Iris pigment epithelial cell (primary cell): ENCODE measurements at regions not wholly inside any gene's neighbourhood (a gene's known extent, or its start where the extent isn't known, plus 50 kb on each side); places are given as distances from the start of the nearest gene placed in this dataset.
"Not testable (repeated sequence)": the region's sequence is repeated elsewhere in the genome, so short reads cannot be mapped to it uniquely, and the experiment has no call there.

Source experiments
- DNase-seq: peaks from one replicate; pipeline ENCODE4 v3.0.0-alpha.2; 2011; ENCODE audit warnings: low read depth

DNA sequence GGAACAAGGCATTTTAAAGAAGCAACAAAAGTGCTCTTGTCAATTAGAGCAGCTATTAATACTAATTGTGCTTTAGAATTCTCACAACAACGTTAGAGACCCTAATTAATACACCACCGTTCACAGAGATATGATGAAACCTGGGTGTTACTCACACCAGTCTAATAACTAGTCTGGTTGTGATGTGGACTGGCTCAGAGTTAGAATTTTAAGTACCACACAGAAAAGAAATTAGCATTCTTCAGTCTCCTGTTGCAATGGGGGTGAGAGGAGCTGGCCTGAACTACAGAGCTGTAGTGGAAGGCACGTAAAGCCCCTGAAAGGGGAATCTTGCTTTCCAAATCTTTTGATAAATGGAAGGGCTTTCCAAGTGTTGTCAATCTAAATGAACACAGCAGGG lies 240.8 kb upstream of the TOX3 start:
- no peak for DNase-seq

DNA sequence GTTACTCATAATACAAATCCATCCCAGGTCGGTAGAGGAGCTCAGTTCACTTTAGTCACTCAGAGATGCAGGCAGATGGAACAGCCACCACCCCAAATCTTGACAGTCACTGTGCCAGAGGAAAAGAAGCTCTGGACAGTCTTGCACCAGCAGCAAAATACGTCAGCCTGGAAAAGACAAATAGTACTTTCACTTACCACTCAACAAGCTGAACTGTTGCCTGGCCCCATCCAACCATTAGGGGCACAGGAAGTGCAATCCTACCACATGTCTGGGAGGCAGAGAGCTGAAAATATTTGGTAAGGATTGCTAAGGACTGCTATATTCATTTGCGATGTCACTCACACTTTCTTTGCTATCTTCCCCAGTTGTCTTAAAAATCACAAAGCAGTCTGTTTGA lies 239.1 kb upstream of the TOX3 start:
- no peak for DNase-seq

DNA sequence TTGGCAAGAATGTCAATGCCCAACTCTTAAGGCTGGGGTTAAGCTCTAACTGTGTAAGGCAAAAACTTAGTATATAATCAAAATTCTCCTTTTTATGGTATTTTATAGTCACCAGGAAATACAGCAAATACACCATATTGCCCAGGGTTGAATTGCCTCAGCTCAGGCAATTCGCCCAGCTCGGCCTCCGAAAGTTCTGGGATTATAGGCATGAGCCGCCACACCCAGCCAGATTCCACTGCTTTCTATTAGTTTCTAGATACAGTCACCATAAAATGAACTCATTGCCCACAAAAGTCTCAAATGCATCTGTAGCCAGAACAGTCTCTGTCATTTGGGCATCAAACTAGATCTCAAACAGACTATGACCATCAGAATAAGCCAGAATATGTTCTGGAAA lies 238.7 kb upstream of the TOX3 start:
- DNase-seq, result no peak

DNA sequence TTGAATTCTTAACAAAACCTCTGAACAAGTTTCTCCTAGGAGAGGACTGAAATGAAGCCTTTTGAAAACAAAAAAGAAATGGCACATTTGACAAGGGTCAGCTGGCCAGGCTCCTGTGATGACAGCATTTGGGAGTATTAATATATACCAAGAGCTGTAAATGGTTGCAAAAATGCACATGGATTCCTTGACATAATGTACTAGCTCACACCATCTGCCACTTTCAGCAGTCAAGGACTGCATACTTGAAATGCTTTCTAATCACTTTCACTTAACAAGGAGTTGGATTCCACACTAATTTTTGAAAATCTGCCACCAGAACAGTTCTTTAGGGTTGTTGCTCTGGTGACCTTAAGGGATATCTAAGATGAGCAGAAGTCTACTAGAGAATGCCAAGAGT lies 236.7 kb upstream of the TOX3 start:
- no peak for DNase-seq

DNA sequence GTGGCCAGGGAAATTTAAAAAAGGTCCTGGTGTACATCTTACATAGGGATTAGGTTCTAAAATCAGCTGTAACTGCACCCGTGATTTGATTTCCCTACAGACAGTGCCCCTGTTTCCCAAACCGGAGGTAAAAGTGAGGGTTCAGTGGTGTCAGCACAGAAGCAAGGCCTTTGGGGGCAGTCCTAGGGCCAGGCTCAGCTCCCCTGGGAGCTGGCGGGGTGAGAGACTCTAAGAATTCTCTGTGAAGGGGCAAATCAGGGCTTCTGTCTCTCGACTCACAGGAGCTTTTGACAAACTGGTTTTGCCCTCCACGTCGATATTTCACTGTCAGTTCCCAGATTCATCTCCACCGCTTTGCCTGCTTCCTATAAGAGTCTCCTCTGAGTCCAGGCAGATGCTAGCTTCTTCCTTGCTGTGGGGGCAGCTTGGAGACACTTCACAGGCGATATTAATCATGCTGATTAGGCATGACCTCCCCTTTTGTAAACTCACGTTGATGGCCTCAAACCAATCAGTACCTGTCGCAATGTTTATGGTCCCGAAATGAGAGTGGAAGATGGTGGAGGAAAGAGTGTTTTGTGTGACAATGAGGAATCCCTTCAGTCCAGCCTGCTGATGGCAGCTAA lies 234.2 kb upstream of the TOX3 start:
- no peak for DNase-seq

DNA sequence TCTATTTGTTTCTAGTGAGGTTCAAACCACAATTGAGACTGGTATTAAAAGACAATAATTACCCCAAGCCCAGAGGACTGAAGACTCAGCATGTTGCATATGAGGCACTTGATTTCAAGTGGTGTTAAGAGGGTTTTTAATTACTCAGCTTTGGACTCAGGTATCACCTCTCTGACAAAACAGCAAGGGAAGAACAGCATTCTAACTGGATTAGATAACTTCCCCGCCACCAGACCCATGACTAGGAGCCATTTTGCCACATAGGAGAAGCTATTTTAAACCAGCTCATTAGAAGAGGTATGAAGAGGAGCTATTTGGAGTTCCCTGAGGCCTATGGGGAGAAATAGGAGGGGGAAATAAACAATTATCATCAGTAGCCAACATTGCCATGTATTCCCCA lies 226.1 kb upstream of the TOX3 start:
- no peak for DNase-seq

DNA sequence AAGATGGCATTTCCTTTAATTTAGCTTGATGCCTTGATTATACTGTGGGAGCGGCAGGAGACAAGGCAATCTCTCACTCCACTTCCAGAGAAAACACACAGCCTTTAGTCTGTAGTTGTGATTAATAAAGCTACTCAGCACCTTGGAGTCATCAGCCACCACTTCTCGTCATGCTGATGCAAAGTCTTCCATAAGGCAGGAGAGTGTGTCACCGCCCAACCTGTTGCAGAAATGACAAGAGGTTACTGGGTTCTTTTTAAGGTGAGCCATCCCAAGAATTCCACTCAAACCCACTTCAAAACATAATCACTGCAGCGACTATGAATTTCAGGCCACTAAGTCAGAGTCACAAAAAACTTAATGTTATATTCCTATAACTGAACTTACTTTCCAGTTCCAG lies 223.9 kb upstream of the TOX3 start:
- DNase-seq, result no peak

DNA sequence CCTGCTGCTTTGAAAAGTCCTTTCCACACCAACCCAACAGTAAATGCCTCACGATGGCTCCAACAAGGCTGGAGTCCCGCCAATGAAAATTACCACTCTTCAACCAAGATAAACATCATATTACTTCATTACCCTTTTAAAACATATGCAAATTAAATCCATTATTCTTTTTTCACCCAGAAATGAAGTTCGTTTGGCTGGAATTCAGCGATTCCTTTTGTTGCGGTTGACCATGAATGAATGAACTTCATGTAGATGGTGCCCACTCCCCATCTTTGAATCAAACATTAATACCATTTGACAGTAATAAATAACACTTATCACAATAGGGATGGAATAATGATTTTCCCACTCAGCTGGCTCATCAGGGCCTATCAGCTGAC lies 211.5 kb upstream of the TOX3 start:
- no peak for DNase-seq

DNA sequence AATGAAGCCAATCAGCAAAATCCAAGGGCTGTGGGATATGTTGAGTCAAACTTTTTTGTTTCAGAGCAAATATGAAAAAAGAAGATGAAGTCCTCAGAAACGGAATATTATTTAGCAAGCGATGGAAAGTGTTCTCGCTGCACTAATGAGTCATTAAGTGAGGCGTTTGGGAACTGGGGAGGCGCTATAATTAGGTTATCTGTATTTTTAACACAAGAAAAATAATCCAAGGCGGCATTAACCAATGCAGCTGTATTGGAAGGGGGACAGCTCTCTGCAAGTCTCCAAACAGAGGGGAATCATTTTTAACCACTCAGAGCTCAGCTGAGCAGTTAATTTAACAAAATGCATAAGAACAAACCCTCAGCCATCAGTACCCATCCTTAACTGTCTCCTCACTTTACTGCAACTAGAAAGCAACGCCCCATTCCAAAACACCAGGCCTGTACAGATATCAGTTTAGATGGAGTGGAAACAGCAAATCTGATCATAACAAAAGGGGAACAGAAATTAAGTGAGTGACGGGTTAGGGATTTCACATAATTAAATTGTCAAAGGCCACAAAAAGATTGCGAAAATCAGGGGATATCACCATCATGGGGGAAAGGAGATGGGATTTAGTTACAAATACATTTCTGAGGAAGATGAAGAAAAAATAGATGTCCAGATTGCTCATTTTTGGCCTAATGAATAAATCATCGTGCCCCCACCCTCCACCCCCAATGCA lies 211.0 kb upstream of the TOX3 start:
- DNase-seq, result no peak

DNA sequence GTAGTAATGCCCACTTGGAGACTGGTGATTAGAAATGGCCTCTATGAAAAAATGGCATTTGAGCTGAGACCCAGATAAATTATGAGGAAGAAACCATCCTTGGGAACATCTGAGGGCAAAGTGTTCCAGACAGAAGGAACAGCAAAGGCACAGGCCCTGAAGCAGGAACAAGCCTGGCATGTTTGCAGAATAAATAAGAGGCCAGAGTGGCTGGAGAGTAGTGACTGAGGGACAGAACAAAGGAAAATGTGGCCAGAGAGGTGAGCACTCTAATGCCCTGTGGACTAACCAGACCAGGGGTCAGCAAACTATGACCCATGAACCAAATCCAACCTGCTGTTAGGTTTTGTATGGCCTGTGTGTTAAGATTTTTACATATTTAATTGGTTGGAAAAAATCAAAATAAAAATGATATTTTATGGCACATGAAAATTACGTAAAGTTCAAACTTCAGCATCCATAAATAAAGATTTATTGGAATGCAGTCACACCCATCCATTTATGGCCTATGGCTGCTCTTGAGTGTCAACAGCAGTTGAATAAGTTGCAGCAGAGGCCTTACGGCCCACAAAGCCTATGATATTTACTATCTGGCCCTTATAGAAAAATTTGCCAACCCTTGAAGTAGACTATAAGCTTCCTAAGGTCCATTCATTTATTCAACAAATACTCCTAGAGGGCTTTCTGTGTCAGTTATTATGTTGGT lies 210.0 kb upstream of the TOX3 start:
- no peak for DNase-seq

DNA sequence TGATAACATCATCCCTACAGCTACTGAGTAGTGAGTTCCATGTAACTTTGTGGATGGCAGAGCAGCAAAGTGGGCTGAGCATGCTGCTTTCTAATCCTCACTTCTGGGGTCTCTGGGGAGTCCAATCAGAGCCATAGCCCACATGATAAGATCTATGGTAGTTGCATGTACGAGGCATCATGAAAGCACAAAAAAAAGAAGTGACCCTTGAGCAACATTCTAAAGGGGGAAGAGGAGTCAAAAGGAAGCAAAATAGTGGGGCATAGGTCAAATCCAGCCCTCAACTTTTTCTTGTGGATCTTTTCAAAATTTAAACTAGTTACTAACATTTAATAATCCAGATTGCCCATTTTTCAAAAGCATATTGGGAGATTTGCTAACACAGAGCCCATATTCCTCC lies 208.5 kb upstream of the TOX3 start:
- DNase-seq, result no peak

DNA sequence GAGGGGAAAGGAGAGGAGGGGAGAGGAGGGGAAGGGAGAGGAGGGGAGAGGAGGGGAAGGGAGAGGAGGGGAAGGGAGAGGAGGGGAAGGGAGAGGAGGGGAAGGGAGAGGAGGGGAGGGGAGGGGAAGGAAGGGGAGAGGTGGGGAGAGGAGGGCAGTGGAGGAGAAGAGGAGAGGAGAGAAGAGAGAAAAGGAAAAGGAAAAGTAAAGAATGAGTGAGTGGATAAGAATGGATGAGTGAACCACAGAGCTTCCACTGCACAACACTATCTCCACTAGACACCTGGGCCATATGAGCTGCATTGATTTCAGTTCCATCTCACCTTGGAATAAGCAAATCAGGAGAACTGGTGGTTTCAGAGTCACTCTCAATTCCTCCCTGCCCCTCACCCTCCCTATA lies 204.1 kb upstream of the TOX3 start:
- no peak for DNase-seq

DNA sequence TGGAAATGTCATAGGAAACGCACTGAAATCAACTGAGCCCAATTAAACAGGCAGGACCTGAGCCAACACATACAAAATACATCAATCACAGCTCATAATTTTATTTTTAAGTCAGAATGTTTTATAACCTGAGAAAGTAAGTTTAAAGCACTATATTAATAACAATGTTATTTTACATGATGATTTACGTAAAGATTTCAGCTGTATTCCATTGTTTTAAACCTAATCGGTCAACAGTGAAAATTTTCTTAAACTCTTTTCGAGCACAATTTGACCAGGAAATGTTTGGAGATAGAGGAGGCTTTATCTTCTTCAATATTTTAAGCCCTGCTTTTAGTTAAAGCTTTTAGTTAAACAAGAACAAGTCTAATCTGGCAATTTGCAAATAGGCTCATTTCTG lies 201.8 kb upstream of the TOX3 start:
- DNase-seq, result no peak

DNA sequence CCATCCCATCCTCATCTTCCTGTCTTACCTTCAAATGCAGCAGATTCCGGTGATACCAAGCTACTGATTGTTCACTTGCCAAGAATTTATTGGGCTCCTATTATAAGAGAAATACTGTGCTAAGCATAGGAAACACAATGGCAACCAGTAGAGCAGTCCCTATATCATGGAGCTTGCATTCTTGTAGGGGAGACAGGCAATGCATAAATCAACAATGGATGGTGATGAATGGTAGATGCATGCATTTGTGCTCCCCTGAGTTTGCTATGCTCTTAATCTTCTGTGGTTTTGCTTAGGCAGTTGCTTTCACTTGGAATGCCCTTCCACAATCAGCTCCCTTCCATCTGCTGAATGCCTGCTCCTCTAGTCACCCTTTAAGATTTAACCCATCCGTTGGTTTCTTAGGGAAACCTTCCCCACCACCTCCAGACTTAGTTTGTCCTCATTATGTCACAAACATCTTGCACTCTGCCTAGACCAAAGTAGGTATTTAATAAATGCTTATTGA lies 200.2 kb upstream of the TOX3 start:
- no peak for DNase-seq

DNA sequence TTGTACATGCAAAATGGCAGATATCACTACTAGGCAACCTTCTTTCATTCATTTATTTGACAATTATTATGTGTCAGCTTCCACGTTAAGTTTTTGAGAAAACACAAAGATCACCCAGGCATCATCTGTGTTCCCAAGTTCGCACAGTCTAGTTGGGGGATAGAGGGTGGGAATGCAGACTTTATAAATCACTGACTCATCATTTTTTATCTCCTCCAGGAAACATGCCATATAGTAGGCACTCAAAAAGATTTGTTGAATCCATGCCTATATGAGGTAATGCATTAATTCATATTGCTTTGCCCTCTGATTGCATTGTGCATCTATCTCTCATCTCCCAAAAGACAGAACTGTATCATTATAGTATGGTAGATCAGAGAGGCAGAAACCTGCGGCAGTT lies 196.8 kb upstream of the TOX3 start:
- no peak for DNase-seq

DNA sequence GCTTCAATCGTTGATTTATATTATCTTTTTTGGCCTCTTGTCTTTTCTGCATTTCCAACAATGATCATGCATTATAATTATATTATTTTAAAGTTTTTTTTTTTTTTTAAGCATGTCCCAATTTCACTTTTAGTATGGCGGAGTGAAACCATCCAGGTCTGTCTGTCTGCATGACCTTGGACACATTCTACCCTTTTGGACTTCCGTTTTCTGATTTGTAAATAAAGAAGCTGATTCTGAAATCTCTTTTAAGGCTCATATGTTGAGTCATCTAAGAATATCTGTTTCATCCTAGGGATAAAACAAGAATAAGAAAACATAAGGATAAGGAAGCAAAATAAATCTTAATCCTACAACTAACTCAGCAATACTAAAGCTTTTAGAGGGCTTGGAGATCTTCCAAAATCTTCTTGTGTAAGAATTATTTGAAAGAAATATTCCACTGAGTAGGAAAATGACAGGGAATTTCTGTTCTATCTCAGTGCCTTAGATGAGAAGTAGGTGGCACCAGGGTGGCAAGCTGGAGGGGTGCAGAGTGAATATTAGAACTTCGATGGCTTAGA lies 195.7 kb upstream of the TOX3 start:
- DNase-seq, result no peak

DNA sequence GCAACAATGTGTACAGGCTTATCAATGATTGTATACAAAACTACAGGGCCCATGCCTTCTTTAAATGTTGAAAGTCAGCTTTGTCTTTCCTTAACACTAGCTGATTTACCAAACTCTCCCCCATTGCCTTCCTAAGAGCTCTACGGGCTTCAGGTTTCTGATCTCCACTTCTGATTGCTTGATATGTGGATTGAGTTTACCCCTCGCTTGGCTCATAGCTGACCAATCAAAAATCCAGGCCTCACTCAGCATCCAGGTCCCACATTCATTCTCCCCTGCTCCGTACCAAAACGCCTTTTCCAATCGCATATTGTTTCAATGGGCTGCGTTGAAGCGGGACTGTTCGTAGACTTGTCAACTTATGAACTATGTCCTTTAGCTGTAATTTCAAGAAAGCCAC lies 195.1 kb upstream of the TOX3 start:
- no peak for DNase-seq

DNA sequence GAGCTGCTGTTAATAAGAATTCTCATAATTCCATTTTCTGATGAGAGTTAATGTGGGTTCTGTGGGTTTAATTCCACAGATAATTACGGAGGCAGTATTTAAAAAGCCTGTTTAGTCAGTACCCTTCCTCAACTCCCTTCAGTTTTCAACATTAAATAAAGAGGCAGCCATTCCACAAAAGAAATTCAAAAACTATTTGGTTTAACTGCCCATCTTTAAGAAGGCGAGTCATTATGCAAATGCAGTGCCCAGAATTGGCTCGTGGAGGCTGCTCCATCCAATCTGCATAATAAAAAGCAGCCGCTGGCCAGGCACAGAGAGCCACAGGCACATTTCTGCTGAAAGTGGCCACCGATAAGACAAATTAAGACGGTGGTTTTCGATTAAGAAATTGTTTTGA lies 194.4 kb upstream of the TOX3 start:
- no peak for DNase-seq

DNA sequence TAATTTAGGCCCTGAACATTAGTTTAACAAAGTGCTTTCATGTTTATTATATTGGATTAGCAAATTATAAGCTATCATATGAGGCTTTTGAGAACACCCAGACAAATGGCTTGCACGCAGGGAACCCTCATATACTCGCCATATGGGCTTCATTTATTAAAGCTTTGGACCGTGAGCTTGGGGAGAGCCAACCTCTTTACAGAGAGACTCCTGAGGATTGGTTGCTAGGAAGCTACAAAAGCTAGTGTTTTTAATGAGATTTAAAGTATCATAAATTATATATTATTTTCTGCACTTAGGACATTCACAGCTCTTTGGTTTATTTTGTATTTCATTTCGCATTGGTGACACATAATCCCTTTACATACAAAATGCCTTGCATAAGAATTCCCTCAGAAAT lies 193.8 kb upstream of the TOX3 start:
- no peak for DNase-seq

DNA sequence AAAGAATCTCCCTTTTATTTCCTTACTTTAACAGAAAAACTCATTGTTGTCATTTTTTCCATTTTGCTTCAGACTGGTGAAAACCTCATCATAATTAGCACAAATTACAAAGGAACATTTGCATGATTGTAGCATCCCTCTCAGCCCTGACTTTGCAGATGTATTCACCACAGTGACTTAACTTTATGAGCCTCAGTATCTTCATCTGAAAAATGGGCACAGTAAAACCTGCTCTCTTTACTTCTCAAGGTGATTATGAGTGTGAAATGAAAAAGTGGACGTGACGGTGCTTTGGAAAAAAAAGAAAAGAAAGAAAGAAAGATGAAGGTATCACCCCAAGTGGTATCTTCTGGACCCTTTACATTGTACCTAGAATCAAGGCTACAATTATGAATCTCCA lies 193.4 kb upstream of the TOX3 start:
- DNase-seq, result no peak

DNA sequence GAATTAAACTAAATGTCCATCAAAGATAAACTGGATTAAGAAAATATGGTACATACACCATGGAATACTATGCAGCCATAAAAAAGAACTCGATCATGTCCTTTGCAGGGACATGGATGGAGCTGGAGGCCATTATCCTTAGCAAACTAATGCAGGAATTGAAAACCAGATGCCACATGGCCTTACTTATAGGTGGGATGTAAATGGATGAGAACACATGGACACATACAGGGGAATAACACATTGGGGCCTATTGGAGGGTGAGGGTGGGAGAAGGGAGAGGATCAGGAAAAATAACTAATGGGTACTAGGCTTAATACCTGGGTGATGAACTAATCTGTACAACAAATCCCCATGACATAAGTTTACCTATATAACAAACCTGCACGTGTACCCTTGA lies 192.0 kb upstream of the TOX3 start:
- not testable (repeated sequence) for DNase-seq

DNA sequence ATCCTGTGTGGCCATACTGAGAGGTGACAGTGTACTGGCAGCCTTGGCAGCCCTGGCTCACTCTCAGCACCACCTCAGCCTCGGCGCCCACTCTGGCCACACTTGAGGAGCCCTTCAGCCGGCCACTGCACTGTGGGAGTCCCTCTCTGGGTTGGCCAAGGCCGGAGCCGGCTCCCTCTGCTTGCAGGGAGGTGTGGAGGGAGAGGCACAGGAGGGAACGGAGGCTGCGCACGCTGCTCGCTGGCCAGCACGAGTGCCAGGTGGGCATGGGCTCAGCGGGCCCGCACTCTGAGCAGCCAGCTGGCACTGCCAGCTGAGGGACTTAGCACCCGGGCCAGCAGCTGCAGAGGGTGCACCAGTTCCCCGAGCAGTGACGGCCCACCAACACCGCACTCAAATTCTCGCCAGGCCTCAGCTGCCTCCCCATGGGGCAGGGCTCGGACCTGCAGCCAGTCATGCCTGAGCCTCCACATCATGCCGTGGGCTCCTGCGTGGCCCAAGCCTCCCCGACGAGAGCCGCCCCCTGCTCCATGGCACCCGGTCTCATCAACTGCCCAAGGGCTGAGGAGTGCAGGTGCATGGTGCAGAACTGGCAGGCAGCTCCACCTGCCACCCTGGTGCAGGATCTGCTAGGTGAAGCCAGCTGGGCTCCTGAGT lies 184.4 kb upstream of the TOX3 start:
- DNase-seq, result no peak

DNA sequence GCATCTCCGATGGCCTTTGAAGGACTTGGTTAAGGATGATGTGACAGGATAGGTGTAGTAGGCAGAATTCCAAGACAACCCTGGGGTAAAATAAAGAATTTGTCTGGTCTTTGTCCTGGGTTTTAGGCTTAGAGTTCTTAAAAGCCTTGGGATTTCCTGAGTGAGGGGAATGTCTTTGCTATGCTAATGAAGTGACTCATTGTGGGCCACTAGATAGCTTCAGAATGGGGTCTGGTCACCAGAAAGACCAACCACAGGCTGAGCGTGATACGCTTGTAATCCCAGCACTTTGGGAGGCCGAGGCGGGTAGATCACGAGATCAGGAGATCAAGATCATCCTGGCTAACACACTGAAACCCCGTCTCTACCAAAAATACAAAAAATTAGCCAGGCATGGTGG lies 182.8 kb upstream of the TOX3 start:
- no peak for DNase-seq
